NCI-H82 treated with DMSO at 0.1 percent for 48 hours (cell line): ENCODE measurements at regions not wholly inside any gene's neighbourhood (a gene's known extent, or its start where the extent isn't known, plus 50 kb on each side); places are given as distances from the start of the nearest gene placed in this dataset.

ENCODE experiments used
- DNase-seq: peaks from one replicate; lab custom pipeline; 2025; ENCODE audit not compliant: unreplicated experiment; lab: John Stamatoyannopoulos, UW

GRCh38 chr10:4131407-4132215 is 346.6 kb upstream of the KLF6 start:
- DNase-seq, result no peak

GRCh38 chr10:4130685-4131084 is 345.7 kb upstream of the KLF6 start:
- no peak for DNase-seq

- DNase-seq, result no peak
Measured at GRCh38 chr10:4129866-4130477, 345.0 kb upstream of the KLF6 start.

GRCh38 chr10:4127518-4128315 is 342.7 kb upstream of the KLF6 start:
- DNase-seq, result no peak

- no peak for DNase-seq
Measured at GRCh38 chr10:4125776-4126175, 340.8 kb upstream of the KLF6 start.

GRCh38 chr10:4121502-4122380 is 336.7 kb upstream of the KLF6 start:
- no peak for DNase-seq

GRCh38 chr10:4120096-4120853 is 335.3 kb upstream of the KLF6 start:
- DNase-seq, result no peak

- DNase-seq, result no peak
Measured at GRCh38 chr10:4119107-4119506, 334.1 kb upstream of the KLF6 start.

GRCh38 chr10:4117604-4118003 is 332.6 kb upstream of the KLF6 start:
- DNase-seq, result no peak

GRCh38 chr10:4111643-4112042 is 326.6 kb upstream of the KLF6 start:
- no peak for DNase-seq

GRCh38 chr10:4109469-4109868 is 324.5 kb upstream of the KLF6 start:
- no peak for DNase-seq

GRCh38 chr10:4108693-4109092 is 323.7 kb upstream of the KLF6 start:
- DNase-seq, result no peak

- no peak for DNase-seq
Measured at GRCh38 chr10:4107285-4107851, 322.4 kb upstream of the KLF6 start.

GRCh38 chr10:4103603-4104002 is 318.6 kb upstream of the KLF6 start:
- no peak for DNase-seq

GRCh38 chr10:4102802-4103344 is 317.9 kb upstream of the KLF6 start:
- DNase-seq, result no peak

GRCh38 chr10:4101918-4102654 is 317.1 kb upstream of the KLF6 start:
- no peak for DNase-seq

GRCh38 chr10:4100380-4100779 is 315.4 kb upstream of the KLF6 start:
- no peak for DNase-seq

GRCh38 chr10:4099202-4099601 is 314.2 kb upstream of the KLF6 start:
- no peak for DNase-seq
